Breast epithelium (tissue), 4 donors: ENCODE measurements at regions not wholly inside any gene's neighbourhood (a gene's known extent, or its start where the extent isn't known, plus 50 kb on each side); places are given as distances from the start of the nearest gene placed in this dataset.

Experiments
- DNase-seq, 2 donors: peaks; one replicate each; pipeline ENCODE4 v3.0.0-alpha.2; 2019; ENCODE audit warnings: low spot score in 2 of 2
- H3K27ac ChIP-seq, 2 donors: fragments of 200-600 bp; sonication (generic) in 1 of 2; one replicate each; pipeline ENCODE4 v1.5.1; 2016 to 2019; ENCODE audit warnings: mild to moderate bottlenecking in 1 of 2
- H3K27me3 ChIP-seq, 2 donors: fragments of 200-600 bp; sonication (generic) in 1 of 2; one replicate each; pipeline versions ENCODE4 v1.5.1 to v1.6.0; 2017 to 2019; ENCODE audit warnings: control low read depth in 1 of 2, mild to moderate bottlenecking in 1 of 2
- H3K36me3 ChIP-seq: fragments of 200-600 bp; one replicate; pipeline ENCODE4 v1.5.1; 2019
- H3K4me1 ChIP-seq, 2 donors: fragments of 200-600 bp; sonication (generic); one replicate each; pipeline ENCODE4 v1.5.1; 2016 to 2019; ENCODE audit warnings: control low read depth in 1 of 2
- H3K4me3 ChIP-seq, 3 donors: fragments of 200-600 bp; sonication (generic); 1 replicate in 2 of 3; 2 replicates in 1 of 3; pipeline ENCODE4 v1.5.1; 2016 to 2019; ENCODE audit warnings: mild to moderate bottlenecking in 3 of 3, moderate library complexity in 2 of 3
- H3K9me3 ChIP-seq, 2 donors: fragments of 200-600 bp; sonication (generic) in 1 of 2; one replicate each; pipeline ENCODE4 v1.5.1; 2016 to 2019; ENCODE audit warnings: control low read depth in 1 of 2
- POLR2A ChIP-seq: fragments of 450-650 bp; IDR thresholded peaks from one replicate; pipeline ENCODE4 v1.6.1; 2016; ENCODE audit warnings: antibody characterized with exemption, mild to moderate bottlenecking, moderate library complexity
- POLR2AphosphoS5 ChIP-seq, 3 donors: sonication (generic); formaldehyde crosslinking; IDR thresholded peaks; one replicate each; pipeline ENCODE4 v1.6.1; 2017; ENCODE audit warnings: antibody characterized with exemption in 3 of 3
- intact Hi-C: fragments of 100-400 bp; cut with DNase I; formaldehyde crosslinking; loops from one replicate; pipeline ENCODE4 v1.15.1; 2023; ENCODE audit warnings: low total_unique reads
- TF ChIP-seq, protein P1 (sequence below), 3 donors: fragments of 450-650 bp; IDR thresholded peaks; one replicate each; pipeline ENCODE4 v1.5.1; 2016 to 2017; ENCODE audit warnings: antibody characterized with exemption in 3 of 3, mild to moderate bottlenecking in 3 of 3, moderate library complexity in 3 of 3

DNA sequence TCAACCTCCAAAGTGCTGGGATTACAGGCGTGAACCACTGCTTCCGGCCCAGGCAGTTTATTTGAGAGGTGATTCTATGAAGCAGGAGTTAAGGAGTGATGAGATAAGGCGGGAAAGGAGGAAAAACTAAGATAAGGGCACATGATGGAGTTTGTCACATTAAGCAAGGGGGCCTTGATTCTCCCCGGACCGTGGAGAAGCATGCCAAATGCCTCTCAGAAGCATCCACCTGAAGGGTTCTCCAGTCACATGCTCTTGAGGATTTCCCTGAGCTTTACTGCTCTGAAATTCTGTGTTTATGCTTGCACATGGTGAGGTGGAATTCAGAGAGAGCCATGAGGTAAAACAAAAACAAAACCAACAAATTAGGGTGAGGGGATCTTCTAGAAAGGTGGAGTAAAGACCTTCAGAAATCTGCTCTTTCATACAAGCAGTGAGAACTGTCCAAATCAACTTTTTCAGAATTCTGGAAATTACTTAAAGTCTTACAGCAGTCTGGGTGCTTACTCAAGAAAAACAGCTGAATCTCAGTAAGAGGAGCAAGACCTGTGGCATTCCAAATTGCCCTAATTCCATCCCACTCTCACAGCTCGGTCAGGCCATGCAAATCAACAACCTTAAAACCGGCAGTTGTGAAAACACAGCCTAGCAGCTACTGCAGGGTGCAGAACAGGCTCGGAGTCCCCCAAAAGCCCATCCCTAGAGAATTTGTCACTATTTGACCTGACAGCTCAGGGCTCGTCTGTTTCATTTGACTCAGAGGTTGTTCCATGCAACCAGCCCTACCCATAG is 69.1 kb upstream of the CTLA4 start:
- no peaks in the 10 kb centered on the region for H3K27me3 ChIP-seq
- intact Hi-C loops, result no loop called here
- H3K4me3 ChIP-seq, result no peak overlapping the region
- H3K9me3 ChIP-seq, result no peaks in the 10 kb centered on the region
- DNase-seq, result no peak
- H3K27ac ChIP-seq, result no peak overlapping the region
- TF ChIP-seq, protein P1, sequence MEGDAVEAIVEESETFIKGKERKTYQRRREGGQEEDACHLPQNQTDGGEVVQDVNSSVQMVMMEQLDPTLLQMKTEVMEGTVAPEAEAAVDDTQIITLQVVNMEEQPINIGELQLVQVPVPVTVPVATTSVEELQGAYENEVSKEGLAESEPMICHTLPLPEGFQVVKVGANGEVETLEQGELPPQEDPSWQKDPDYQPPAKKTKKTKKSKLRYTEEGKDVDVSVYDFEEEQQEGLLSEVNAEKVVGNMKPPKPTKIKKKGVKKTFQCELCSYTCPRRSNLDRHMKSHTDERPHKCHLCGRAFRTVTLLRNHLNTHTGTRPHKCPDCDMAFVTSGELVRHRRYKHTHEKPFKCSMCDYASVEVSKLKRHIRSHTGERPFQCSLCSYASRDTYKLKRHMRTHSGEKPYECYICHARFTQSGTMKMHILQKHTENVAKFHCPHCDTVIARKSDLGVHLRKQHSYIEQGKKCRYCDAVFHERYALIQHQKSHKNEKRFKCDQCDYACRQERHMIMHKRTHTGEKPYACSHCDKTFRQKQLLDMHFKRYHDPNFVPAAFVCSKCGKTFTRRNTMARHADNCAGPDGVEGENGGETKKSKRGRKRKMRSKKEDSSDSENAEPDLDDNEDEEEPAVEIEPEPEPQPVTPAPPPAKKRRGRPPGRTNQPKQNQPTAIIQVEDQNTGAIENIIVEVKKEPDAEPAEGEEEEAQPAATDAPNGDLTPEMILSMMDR (IDR thresholded peaks at IDR 0.05), result no peak
- no peak for TF ChIP-seq POLR2A
- no peak for TF ChIP-seq POLR2AphosphoS5 (IDR thresholded peaks at IDR 0.05)
- H3K36me3 ChIP-seq, result no peaks in the 10 kb centered on the region
- H3K4me1 ChIP-seq, result no peaks in the 10 kb centered on the region

DNA sequence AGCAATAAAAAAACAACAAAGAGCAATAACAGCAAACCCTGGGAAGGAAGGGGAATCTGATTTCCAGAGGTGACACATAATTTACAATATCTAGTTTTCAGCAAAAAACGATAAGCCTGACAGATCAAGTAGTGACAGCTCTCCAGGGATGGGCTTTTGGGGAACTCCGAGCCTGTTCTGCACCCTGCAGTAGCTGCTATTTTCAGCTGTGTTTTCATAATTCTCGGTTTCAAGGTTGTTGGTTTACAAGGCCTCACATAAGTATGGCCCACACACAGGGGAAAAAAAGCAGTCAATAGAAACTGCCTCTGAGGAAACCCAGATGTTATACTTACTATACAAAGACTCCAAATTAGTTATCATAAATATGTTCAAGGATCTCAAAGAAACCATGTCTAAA is 67.7 kb upstream of the CTLA4 start:
- no peak for DNase-seq
- Histone ChIP-seq H3K36me3 (no peaks in the 10 kb centered on the region), H3K9me3 (no peaks in the 10 kb centered on the region), H3K4me3 (no peak overlapping the region), H3K4me1 (no peaks in the 10 kb centered on the region), H3K27me3 (no peaks in the 10 kb centered on the region), H3K27ac (no peak overlapping the region)
- intact Hi-C loops, result no loop called here
- TF ChIP-seq, protein P1 (IDR thresholded peaks at IDR 0.05), result no peak
- TF ChIP-seq POLR2AphosphoS5 (IDR thresholded peaks at IDR 0.05) (no peak), POLR2A (no peak)

DNA sequence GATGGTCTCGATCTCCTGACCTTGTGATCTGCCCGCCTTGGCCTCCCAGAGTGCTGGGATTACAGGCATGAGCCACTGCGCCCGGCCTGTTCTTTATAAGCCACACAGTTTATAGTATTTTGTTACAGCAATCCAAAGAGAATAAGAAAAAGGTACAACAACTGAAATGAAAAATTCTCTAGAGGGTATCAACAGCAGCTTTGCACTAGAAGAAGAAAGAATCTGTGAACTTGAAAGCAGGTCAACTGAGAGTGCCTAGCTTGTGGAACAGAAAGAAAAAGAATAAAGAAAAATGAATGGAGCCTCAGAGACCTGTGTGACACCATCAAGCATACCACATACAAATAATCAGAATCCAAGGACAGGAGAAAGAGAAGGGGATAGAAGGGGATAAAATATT is 66.8 kb upstream of the CTLA4 start:
- no peak overlapping the region for H3K4me3 ChIP-seq
- TF ChIP-seq POLR2A, result no peak
- TF ChIP-seq, protein P1 (IDR thresholded peaks at IDR 0.05), result no peak
- no peak for TF ChIP-seq POLR2AphosphoS5 (IDR thresholded peaks at IDR 0.05)
- no peak overlapping the region for H3K27ac ChIP-seq
- DNase-seq, result no peak
- H3K9me3 ChIP-seq, result peaks cover 0 to 1% of the 10 kb centered on the region in 2 donors
- H3K36me3 ChIP-seq, result no peaks in the 10 kb centered on the region
- no peaks in the 10 kb centered on the region for H3K4me1 ChIP-seq
- intact Hi-C loops, result no loop called here
- no peaks in the 10 kb centered on the region for H3K27me3 ChIP-seq

DNA sequence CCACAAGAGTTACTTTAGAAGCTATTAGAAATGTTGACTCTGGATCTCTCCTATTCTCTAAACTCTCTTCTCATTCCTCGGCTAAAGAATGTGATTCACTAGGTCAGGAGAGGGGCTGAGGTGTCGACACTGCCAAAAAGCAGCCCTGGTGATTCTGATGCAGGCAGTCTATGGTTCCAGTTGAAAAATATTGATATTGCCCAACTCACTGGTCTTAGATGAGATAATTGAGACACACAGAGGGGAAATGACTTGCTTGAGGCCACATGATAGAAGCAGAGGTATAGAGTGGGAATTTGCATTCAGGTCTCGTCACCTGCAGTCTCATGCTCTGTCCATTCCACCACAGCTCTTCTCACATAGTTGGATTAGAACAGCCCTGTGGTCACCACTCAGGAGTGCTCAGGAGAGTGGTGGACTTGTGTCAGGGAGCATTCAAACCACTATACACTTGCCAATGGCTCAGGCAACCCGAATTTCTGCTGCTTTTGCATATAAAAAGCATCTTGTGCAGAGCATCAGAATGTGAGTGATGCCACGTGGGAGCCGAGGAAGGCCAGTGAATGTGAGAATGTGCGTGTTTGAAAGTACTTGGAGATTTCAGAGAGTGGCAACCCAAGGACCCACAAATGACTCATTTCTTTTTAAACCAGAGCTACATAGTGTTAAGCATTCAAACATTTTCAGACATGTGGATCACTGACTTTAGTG is 65.1 kb upstream of the CTLA4 start:
- no peak overlapping the region for H3K27ac ChIP-seq
- peaks cover 0 to 5% of the 10 kb centered on the region in 2 donors for H3K9me3 ChIP-seq
- no peak for DNase-seq
- no peaks in the 10 kb centered on the region for H3K4me1 ChIP-seq
- H3K4me3 ChIP-seq, result no peak overlapping the region
- H3K36me3 ChIP-seq, result no peaks in the 10 kb centered on the region
- intact Hi-C loops, result no loop called here
- TF ChIP-seq, protein P1 (IDR thresholded peaks at IDR 0.05), result no peak
- H3K27me3 ChIP-seq, result no peaks in the 10 kb centered on the region

DNA sequence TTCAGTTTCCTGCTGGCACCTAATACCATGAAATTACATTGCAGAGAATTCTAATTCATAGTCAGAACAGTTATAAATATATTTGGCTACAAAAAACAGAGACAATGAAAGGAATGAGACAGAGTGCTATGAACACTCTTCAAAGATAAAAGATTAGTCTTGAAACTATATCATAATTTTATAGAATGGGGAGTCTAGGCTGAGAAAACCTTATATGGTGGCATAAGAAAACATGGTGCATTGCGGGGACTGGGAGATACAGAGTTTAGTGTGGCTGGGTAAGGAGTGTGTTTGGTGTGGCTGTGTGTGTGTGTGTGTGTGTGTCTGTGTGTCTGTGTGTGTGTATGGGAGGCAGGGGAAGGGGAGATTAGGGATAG is 64.5 kb upstream of the CTLA4 start:
- Histone ChIP-seq H3K27me3 (no peaks in the 10 kb centered on the region), H3K9me3 (peaks cover 0 to 5% of the 10 kb centered on the region in 2 donors), H3K4me1 (no peaks in the 10 kb centered on the region), H3K27ac (no peak overlapping the region), H3K4me3 (no peak overlapping the region), H3K36me3 (no peaks in the 10 kb centered on the region)
- intact Hi-C loops, result no loop called here
- DNase-seq, result no peak
- TF ChIP-seq POLR2AphosphoS5 (IDR thresholded peaks at IDR 0.05) (no peak), POLR2A (no peak)
- TF ChIP-seq, protein P1 (IDR thresholded peaks at IDR 0.05), result no peak
